ENCODE measurements at regions not wholly inside any gene's neighbourhood (a gene's known extent, or its start where the extent isn't known, plus 50 kb on each side); places are given as distances from the start of the nearest gene placed in this dataset.

GRCh38 chr12:77488041-77488620 lies 342.6 kb upstream of the NAV3 start:
- no peak for TF ChIP-seq YY1 (IDR thresholded peaks at IDR 0.05; ENCODE audit: insufficient read depth, insufficient read length)
- TF ChIP-seq ZNF274 (IDR thresholded peaks at IDR 0.05; ENCODE audit: low read depth, low read length): no peak
- TF ChIP-seq SUZ12 (IDR thresholded peaks at IDR 0.05; ENCODE audit: extremely low read depth, insufficient read depth, insufficient read length): no peak

Data from NT2/D1 (cell line).